ENCODE measurements at regions not wholly inside any gene's neighbourhood (a gene's known extent, or its start where the extent isn't known, plus 50 kb on each side); places are given as distances from the start of the nearest gene placed in this dataset.

DNA sequence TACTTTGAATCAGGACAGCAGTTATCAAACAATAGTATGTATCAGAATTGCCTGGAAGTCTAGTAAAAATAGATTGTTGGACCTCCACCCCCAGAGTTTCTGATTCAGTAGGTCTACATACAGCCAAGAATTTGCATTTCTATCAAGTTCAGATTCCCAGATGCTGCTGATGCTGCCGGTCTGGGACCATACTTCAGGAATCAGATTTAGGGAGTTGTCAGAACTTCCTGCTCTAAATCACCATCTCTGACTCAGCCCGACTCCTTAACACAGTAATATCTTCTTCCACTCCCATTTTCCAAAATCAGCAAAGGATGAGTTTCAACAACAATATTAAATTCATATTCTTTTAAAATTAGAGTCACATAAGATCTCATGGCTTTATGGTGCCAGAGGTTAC, 227.2 kb upstream of the TMEM161B start:
- no peak overlapping the region for H3K27ac ChIP-seq (ENCODE audit: low read depth, low read length)

More for the DNA sequence above, 227.2 kb upstream of the TMEM161B start:
- Histone ChIP-seq H3K9me3 (ENCODE audit: control insufficient read depth in 1 of 2, insufficient read depth in 1 of 2, low read depth in 1 of 2, low read length in 2 of 2) (no peaks in the 10 kb centered on the region), H3K79me2 (ENCODE audit: insufficient read depth, low read length) (no peaks in the 10 kb centered on the region), H3K9me2 (ENCODE audit: insufficient read depth) (no peaks in the 10 kb centered on the region), H3K27me3 (ENCODE audit: insufficient read depth, low read length) (no peaks in the 10 kb centered on the region), H4K20me1 (ENCODE audit: insufficient read depth) (no peaks in the 10 kb centered on the region), H3K4me2 (ENCODE audit: low read length) (no peak overlapping the region), H3K4me3 (replicated peaks in 1 of 2; ENCODE audit: low read depth in 1 of 2, low read length in 2 of 2) (no peak overlapping the region), H3K9ac (ENCODE audit: low read length) (no peak overlapping the region), H2AFZ (ENCODE audit: low read depth, low read length, poor library complexity, severe bottlenecking) (no peak overlapping the region), H3K4me1 (ENCODE audit: control insufficient read depth in 1 of 2, insufficient read depth in 2 of 2, low read length in 2 of 2) (no peaks in the 10 kb centered on the region), H3K36me3 (ENCODE audit: control insufficient read depth in 1 of 2, insufficient read depth in 2 of 2, low read length in 2 of 2) (no peaks in the 10 kb centered on the region)
- ATAC-seq (no peak), DNase-seq (ENCODE audit: low read depth, low spot score) (no peak)
- RAD21 ChIA-PET (ENCODE audit: low non-redundant PET in 1 of 2, low total read pairs in 2 of 2, uncharacterized antibody in 2 of 2, unreplicated experiment in 2 of 2): no interaction called here
- TF ChIP-seq, protein P1, sequence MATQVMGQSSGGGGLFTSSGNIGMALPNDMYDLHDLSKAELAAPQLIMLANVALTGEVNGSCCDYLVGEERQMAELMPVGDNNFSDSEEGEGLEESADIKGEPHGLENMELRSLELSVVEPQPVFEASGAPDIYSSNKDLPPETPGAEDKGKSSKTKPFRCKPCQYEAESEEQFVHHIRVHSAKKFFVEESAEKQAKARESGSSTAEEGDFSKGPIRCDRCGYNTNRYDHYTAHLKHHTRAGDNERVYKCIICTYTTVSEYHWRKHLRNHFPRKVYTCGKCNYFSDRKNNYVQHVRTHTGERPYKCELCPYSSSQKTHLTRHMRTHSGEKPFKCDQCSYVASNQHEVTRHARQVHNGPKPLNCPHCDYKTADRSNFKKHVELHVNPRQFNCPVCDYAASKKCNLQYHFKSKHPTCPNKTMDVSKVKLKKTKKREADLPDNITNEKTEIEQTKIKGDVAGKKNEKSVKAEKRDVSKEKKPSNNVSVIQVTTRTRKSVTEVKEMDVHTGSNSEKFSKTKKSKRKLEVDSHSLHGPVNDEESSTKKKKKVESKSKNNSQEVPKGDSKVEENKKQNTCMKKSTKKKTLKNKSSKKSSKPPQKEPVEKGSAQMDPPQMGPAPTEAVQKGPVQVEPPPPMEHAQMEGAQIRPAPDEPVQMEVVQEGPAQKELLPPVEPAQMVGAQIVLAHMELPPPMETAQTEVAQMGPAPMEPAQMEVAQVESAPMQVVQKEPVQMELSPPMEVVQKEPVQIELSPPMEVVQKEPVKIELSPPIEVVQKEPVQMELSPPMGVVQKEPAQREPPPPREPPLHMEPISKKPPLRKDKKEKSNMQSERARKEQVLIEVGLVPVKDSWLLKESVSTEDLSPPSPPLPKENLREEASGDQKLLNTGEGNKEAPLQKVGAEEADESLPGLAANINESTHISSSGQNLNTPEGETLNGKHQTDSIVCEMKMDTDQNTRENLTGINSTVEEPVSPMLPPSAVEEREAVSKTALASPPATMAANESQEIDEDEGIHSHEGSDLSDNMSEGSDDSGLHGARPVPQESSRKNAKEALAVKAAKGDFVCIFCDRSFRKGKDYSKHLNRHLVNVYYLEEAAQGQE (IDR thresholded peaks at IDR 0.05; ENCODE audit: low read depth): no peak
- no peak for TF ChIP-seq YY1 (IDR thresholded peaks at IDR 0.05; ENCODE audit: extremely low read depth, insufficient replicate concordance, low read depth, low read length)
- no peak for TF ChIP-seq TCF7L2 (IDR thresholded peaks at IDR 0.05; ENCODE audit: borderline replicate concordance, extremely low read depth, insufficient read depth, insufficient read length)
- TF ChIP-seq ELF1 (IDR thresholded peaks at IDR 0.05; ENCODE audit: borderline replicate concordance, low read depth): no peak
- no peak for TF ChIP-seq EZH2phosphoT487 (IDR thresholded peaks at IDR 0.05; ENCODE audit: borderline replicate concordance)
- no peak for TF ChIP-seq POLR2A (IDR thresholded peaks at IDR 0.05; ENCODE audit: borderline replicate concordance, extremely low read depth, insufficient read depth, insufficient read length)
- TF ChIP-seq SRF (IDR thresholded peaks at IDR 0.05; ENCODE audit: low read depth): no peak
- TF ChIP-seq SIN3A (IDR thresholded peaks at IDR 0.05; ENCODE audit: low read depth): no peak
- TF ChIP-seq ZFX (IDR thresholded peaks at IDR 0.05): no peak
- no peak for TF ChIP-seq CBX3 (IDR thresholded peaks at IDR 0.05; ENCODE audit: low read depth)
- no peak for TF ChIP-seq ZNF274 (IDR thresholded peaks at IDR 0.05; ENCODE audit: low read depth, low read length)
- TF ChIP-seq, protein P2, sequence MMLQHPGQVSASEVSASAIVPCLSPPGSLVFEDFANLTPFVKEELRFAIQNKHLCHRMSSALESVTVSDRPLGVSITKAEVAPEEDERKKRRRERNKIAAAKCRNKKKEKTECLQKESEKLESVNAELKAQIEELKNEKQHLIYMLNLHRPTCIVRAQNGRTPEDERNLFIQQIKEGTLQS (IDR thresholded peaks at IDR 0.05): no peak
- no peak for TF ChIP-seq RAD21 (IDR thresholded peaks at IDR 0.05; ENCODE audit: low read depth)
- TF ChIP-seq, protein P3, sequence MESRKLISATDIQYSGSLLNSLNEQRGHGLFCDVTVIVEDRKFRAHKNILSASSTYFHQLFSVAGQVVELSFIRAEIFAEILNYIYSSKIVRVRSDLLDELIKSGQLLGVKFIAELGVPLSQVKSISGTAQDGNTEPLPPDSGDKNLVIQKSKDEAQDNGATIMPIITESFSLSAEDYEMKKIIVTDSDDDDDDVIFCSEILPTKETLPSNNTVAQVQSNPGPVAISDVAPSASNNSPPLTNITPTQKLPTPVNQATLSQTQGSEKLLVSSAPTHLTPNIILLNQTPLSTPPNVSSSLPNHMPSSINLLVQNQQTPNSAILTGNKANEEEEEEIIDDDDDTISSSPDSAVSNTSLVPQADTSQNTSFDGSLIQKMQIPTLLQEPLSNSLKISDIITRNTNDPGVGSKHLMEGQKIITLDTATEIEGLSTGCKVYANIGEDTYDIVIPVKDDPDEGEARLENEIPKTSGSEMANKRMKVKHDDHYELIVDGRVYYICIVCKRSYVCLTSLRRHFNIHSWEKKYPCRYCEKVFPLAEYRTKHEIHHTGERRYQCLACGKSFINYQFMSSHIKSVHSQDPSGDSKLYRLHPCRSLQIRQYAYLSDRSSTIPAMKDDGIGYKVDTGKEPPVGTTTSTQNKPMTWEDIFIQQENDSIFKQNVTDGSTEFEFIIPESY (IDR thresholded peaks at IDR 0.05; ENCODE audit: extremely low read depth, insufficient replicate concordance, low read length): no peak
- TF ChIP-seq CEBPB (IDR thresholded peaks at IDR 0.05; ENCODE audit: low read depth): no peak
- no peak for TF ChIP-seq EGR1 (IDR thresholded peaks at IDR 0.05; ENCODE audit: low read depth)
- intact Hi-C loops (cut with micrococcal nuclease): no loop called here
- BruUV-seq (replicated peaks): no TSS peak
- POLR2A ChIA-PET: no interaction called here
- CTCF ChIA-PET: no interaction called here
